Ascending aorta (tissue), 2 donors: ENCODE measurements at regions not wholly inside any gene's neighbourhood (a gene's known extent, or its start where the extent isn't known, plus 50 kb on each side); places are given as distances from the start of the nearest gene placed in this dataset.

Source experiments
- DNase-seq, 2 donors: peaks; one replicate each; pipeline ENCODE4 v3.0.0-alpha.2; 2019; ENCODE audit warnings: low spot score in 2 of 2
- H3K27ac ChIP-seq, 2 donors: fragments of 200-600 bp; sonication (generic); one replicate each; pipeline ENCODE4 v1.5.1; 2016 to 2017; ENCODE audit warnings: mild to moderate bottlenecking in 1 of 2
- H3K27me3 ChIP-seq: fragments of 200-600 bp; sonication (generic); one replicate; pipeline ENCODE4 v1.5.1; 2017
- H3K36me3 ChIP-seq, 2 donors: fragments of 200-600 bp; sonication (generic); one replicate each; pipeline ENCODE4 v1.5.1; 2016
- H3K4me1 ChIP-seq, 2 donors: fragments of 200-600 bp; sonication (generic); one replicate each; pipeline ENCODE4 v1.5.1; 2016 to 2017; ENCODE audit warnings: mild to moderate bottlenecking in 1 of 2
- H3K4me3 ChIP-seq, 2 donors: fragments of 200-600 bp; sonication (generic); one replicate each; pipeline ENCODE4 v1.5.1; 2016 to 2017; ENCODE audit warnings: mild to moderate bottlenecking in 1 of 2
- H3K9me3 ChIP-seq, 2 donors: fragments of 200-600 bp; sonication (generic); one replicate each; pipeline ENCODE4 v1.5.1; 2016
- CTCF ChIP-seq, 3 experiments: fragments of 200-600 bp in 2 of 3; fragments of 450-650 bp in 1 of 3; sonication (generic) in 2 of 3; IDR thresholded peaks; one replicate each; pipeline ENCODE4 v1.5.1; 2016 to 2019; ENCODE audit warnings: antibody characterized with exemption in 3 of 3, mild to moderate bottlenecking in 1 of 3, moderate library complexity in 1 of 3
- intact Hi-C: fragments of 100-400 bp; cut with DNase I; formaldehyde crosslinking; loops from one replicate; pipeline ENCODE4 v1.15.1; 2023

DNA sequence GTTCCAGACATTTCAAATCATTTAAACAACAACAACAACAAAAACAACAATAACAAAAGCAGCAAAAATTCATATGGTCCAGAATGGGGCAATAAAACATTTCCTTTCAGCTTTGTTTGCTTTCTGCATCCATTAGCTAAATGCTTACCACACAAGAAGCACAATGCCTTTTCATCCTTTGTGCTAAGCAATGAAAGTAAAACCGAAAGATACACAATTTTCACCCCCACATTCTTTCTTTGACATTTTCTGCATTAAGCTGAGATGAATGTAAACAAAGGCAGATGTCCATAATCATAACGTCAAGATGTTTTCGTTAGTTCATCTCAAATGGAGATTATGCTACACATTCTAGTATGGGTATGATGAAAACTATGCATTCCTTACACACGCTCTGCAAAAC lies 568.5 kb downstream of the SLITRK6 start:
- DNase-seq, result no peak
- intact Hi-C loops, result no loop called here
- Histone ChIP-seq H3K27me3 (no peaks in the 10 kb centered on the region), H3K36me3 (no peaks in the 10 kb centered on the region), H3K27ac (no peak overlapping the region), H3K4me1 (no peaks in the 10 kb centered on the region), H3K9me3 (no peaks in the 10 kb centered on the region), H3K4me3 (no peak overlapping the region)
- TF ChIP-seq CTCF (IDR thresholded peaks at IDR 0.05), result no peak

GRCh38 chr13:85228692-85229091 lies 570.5 kb downstream of the SLITRK6 start:
- no peaks in the 10 kb centered on the region for H3K9me3 ChIP-seq
- no peaks in the 10 kb centered on the region for H3K36me3 ChIP-seq
- no peak for TF ChIP-seq CTCF (IDR thresholded peaks at IDR 0.05)
- no peak for DNase-seq
- H3K27ac ChIP-seq, result no peak overlapping the region
- no peaks in the 10 kb centered on the region for H3K4me1 ChIP-seq
- H3K27me3 ChIP-seq, result no peaks in the 10 kb centered on the region
- no peak overlapping the region for H3K4me3 ChIP-seq
- intact Hi-C loops, result no loop called here

- Histone ChIP-seq H3K27me3 (no peaks in the 10 kb centered on the region), H3K27ac (no peak overlapping the region), H3K9me3 (no peaks in the 10 kb centered on the region), H3K36me3 (no peaks in the 10 kb centered on the region), H3K4me3 (no peak overlapping the region), H3K4me1 (no peaks in the 10 kb centered on the region)
- DNase-seq, result no peak
- intact Hi-C loops, result no loop called here
- no peak for TF ChIP-seq CTCF (IDR thresholded peaks at IDR 0.05)
Measured at GRCh38 chr13:85223883-85224656, 575.1 kb downstream of the SLITRK6 start.

- Histone ChIP-seq H3K4me1 (no peaks in the 10 kb centered on the region), H3K27me3 (no peaks in the 10 kb centered on the region), H3K27ac (no peak overlapping the region), H3K36me3 (no peaks in the 10 kb centered on the region), H3K9me3 (no peaks in the 10 kb centered on the region), H3K4me3 (no peak overlapping the region)
- DNase-seq, result no peak
- no peak for TF ChIP-seq CTCF (IDR thresholded peaks at IDR 0.05)
- intact Hi-C loops, result no loop called here
Measured at GRCh38 chr13:85216576-85216975, 582.6 kb downstream of the SLITRK6 start.

GRCh38 chr13:85212692-85213091 lies 586.5 kb downstream of the SLITRK6 start:
- H3K36me3 ChIP-seq, result no peaks in the 10 kb centered on the region
- no peaks in the 10 kb centered on the region for H3K27me3 ChIP-seq
- DNase-seq, result no peak
- intact Hi-C loops, result no loop called here
- no peak for TF ChIP-seq CTCF (IDR thresholded peaks at IDR 0.05)
- no peaks in the 10 kb centered on the region for H3K9me3 ChIP-seq
- H3K27ac ChIP-seq, result no peak overlapping the region
- H3K4me1 ChIP-seq, result no peaks in the 10 kb centered on the region
- no peak overlapping the region for H3K4me3 ChIP-seq
